K562 (cell line): ENCODE measurements at regions not wholly inside any gene's neighbourhood (a gene's known extent, or its start where the extent isn't known, plus 50 kb on each side); places are given as distances from the start of the nearest gene placed in this dataset.

Experiments
- CXXC5 ChIP-seq: fragments of 250-450 bp; sonication (Bioruptor Pico); IDR thresholded peaks from 2 replicates; pipeline ENCODE4 v1.8.0; 2022; ENCODE audit warnings: inconsistent platforms, mild to moderate bottlenecking, moderate library complexity
- EZH2 ChIP-seq: IDR thresholded peaks from 2 replicates; pipeline ENCODE4 v1.6.1; 2012; ENCODE audit warnings: low read depth, mild to moderate bottlenecking, inconsistent platforms, low read length, borderline replicate concordance
- GABPA ChIP-seq: fragments of 200-800 bp; sonication (Bioruptor generic); conservative IDR thresholded peaks from 2 replicates; pipeline ENCODE4 v1.6.1; 2016; ENCODE audit warnings: low read depth, missing genetic modification characterization, missing compliant biosample characterization
- GTF2F1 ChIP-seq: IDR thresholded peaks from 2 replicates; pipeline ENCODE4 v1.6.1; 2011; ENCODE audit warnings: low read depth, low read length, improper control_type of control experiment
- L3MBTL2 ChIP-seq: fragments of 450-650 bp; IDR thresholded peaks from 2 replicates; pipeline ENCODE4 v1.6.1; 2016; ENCODE audit warnings: mild to moderate bottlenecking, moderate library complexity
- MAX ChIP-seq: sonication (generic); formaldehyde crosslinking; IDR thresholded peaks from 2 replicates; pipeline ENCODE4 v1.9.0; 2022; ENCODE audit warnings: mild to moderate bottlenecking, missing genetic modification reagents
- PHF21A ChIP-seq: fragments of 450-650 bp; IDR thresholded peaks from 2 replicates; pipeline ENCODE4 v1.6.1; 2017; ENCODE audit warnings: low read depth, borderline replicate concordance
- TF ChIP-seq, protein P1 (sequence below), 3 experiments: IDR thresholded peaks in 2 of 3; conservative IDR thresholded peaks in 1 of 3; 2 replicates each; pipeline ENCODE4 v1.5.1; 2011 to 2012; ENCODE audit warnings: low read length in 3 of 3, mild to moderate bottlenecking in 3 of 3, control low read depth in 2 of 3, improper control_type of control experiment in 1 of 3, inconsistent platforms in 1 of 3, low read depth in 1 of 3, mixed read lengths in 1 of 3, moderate library complexity in 1 of 3; ENCODE audit not compliant: insufficient read depth in 2 of 3

- TF ChIP-seq, protein P1, sequence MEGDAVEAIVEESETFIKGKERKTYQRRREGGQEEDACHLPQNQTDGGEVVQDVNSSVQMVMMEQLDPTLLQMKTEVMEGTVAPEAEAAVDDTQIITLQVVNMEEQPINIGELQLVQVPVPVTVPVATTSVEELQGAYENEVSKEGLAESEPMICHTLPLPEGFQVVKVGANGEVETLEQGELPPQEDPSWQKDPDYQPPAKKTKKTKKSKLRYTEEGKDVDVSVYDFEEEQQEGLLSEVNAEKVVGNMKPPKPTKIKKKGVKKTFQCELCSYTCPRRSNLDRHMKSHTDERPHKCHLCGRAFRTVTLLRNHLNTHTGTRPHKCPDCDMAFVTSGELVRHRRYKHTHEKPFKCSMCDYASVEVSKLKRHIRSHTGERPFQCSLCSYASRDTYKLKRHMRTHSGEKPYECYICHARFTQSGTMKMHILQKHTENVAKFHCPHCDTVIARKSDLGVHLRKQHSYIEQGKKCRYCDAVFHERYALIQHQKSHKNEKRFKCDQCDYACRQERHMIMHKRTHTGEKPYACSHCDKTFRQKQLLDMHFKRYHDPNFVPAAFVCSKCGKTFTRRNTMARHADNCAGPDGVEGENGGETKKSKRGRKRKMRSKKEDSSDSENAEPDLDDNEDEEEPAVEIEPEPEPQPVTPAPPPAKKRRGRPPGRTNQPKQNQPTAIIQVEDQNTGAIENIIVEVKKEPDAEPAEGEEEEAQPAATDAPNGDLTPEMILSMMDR (IDR thresholded peaks at IDR 0.05 in 2 of 3, conservative IDR thresholded peaks at IDR 0.05 in 1 of 3; ENCODE audit: insufficient read depth in 2 of 3, low read depth in 1 of 3, low read length in 3 of 3): no peak
- TF ChIP-seq L3MBTL2 (no peak), PHF21A (no peak), GABPA (tag) (no peak), GTF2F1 (no peak), CXXC5 (CRISPR knock-in tag) (no peak), MAX (CRISPR knock-in tag) (no peak), EZH2 (no peak)
Observed at GRCh38 chr5:168118042-168118668, 173.3 kb upstream of the WWC1 start.
